WERI-Rb-1 (cell line): ENCODE measurements at regions not wholly inside any gene's neighbourhood (a gene's known extent, or its start where the extent isn't known, plus 50 kb on each side); places are given as distances from the start of the nearest gene placed in this dataset.

Experiments
- DNase-seq: peaks from one replicate; pipeline ENCODE4 v3.0.0-alpha.2; 2020
- H3K27ac ChIP-seq: fragments of 250-450 bp; sonication (Bioruptor Pico); 2 replicates; pipeline ENCODE4 v1.5.1; 2020; ENCODE audit warnings: mild to moderate bottlenecking, moderate library complexity
- H3K27me3 ChIP-seq: fragments of 250-450 bp; sonication (Bioruptor Pico); 2 replicates; pipeline ENCODE4 v1.5.1; 2021; ENCODE audit warnings: mild to moderate bottlenecking, low read depth, moderate library complexity; ENCODE audit not compliant: insufficient read depth, severe bottlenecking
- H3K36me3 ChIP-seq: fragments of 250-450 bp; sonication (Bioruptor Pico); 2 replicates; pipeline ENCODE4 v1.5.1; 2020; ENCODE audit warnings: mild to moderate bottlenecking, moderate library complexity
- H3K4me3 ChIP-seq: 2 replicates; pipeline ENCODE4 v1.5.1; 2011; ENCODE audit warnings: low read depth, mild to moderate bottlenecking, control low read depth, low read length
- H3K9me3 ChIP-seq: fragments of 250-450 bp; sonication (Bioruptor Pico); 2 replicates; pipeline ENCODE4 v1.5.1; 2021; ENCODE audit warnings: mild to moderate bottlenecking, moderate library complexity; ENCODE audit not compliant: severe bottlenecking
- CTCF ChIP-seq: IDR thresholded peaks from 2 replicates; pipeline ENCODE4 v1.5.1; 2011; ENCODE audit warnings: low read depth, mild to moderate bottlenecking, control low read depth, inconsistent platforms, low read length

GRCh38 chr2:898319-898718 lies 52.3 kb upstream of the SNTG2 start:
- peak; percentile 52 for DNase-seq
- no peaks in the 10 kb centered on the region for H3K27me3 ChIP-seq
- no peak overlapping the region for H3K27ac ChIP-seq
- peak; percentile 83 for TF ChIP-seq CTCF
- no peaks in the 10 kb centered on the region for H3K9me3 ChIP-seq
- H3K4me3 ChIP-seq = no peak overlapping the region
- no peaks in the 10 kb centered on the region for H3K36me3 ChIP-seq

- no peak for TF ChIP-seq CTCF
- H3K4me3 ChIP-seq = no peak overlapping the region
- no peaks in the 10 kb centered on the region for H3K27me3 ChIP-seq
- no peaks in the 10 kb centered on the region for H3K9me3 ChIP-seq
- no peak for DNase-seq
- no peak overlapping the region for H3K27ac ChIP-seq
- H3K36me3 ChIP-seq = no peaks in the 10 kb centered on the region
These were observed 53.6 kb upstream of the SNTG2 start for GRCh38 chr2:897091-897490.

- Histone ChIP-seq H3K36me3 (no peaks in the 10 kb centered on the region), H3K9me3 (no peaks in the 10 kb centered on the region), H3K27me3 (no peaks in the 10 kb centered on the region), H3K27ac (no peak overlapping the region), H3K4me3 (no peak overlapping the region)
- TF ChIP-seq CTCF = no peak
- DNase-seq = peak; percentile 70
These were observed 57.3 kb upstream of the SNTG2 start for GRCh38 chr2:893311-893710.

- Histone ChIP-seq H3K4me3 (no peak overlapping the region), H3K36me3 (no peaks in the 10 kb centered on the region), H3K27ac (no peak overlapping the region), H3K9me3 (no peaks in the 10 kb centered on the region), H3K27me3 (no peaks in the 10 kb centered on the region)
- DNase-seq = no peak
- no peak for TF ChIP-seq CTCF
These were observed 57.8 kb upstream of the SNTG2 start for GRCh38 chr2:892892-893291.

DNA sequence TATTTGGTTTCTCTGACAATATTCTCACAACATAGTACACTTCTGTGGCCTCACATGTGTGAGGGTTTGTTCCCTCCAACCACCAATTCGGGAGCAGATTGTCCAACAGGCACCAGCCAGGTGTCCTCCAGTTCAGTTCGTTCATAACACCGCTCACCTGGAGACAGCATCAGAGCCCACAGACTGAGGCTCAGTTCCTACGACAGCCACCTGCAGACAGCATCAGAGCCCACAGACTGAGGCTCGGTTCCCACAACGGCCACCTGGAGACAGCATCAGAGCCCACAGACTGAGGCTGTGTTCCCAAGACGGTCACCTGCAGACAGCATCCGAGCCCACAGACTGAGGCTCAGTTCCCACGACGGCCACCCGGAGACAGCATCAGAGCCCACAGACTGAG lies 58.2 kb upstream of the SNTG2 start:
- H3K4me3 ChIP-seq = no peak overlapping the region
- H3K27me3 ChIP-seq = no peaks in the 10 kb centered on the region
- no peak for TF ChIP-seq CTCF
- no peaks in the 10 kb centered on the region for H3K9me3 ChIP-seq
- no peak for DNase-seq
- H3K27ac ChIP-seq = no peak overlapping the region
- H3K36me3 ChIP-seq = no peaks in the 10 kb centered on the region

- no peak for DNase-seq
- H3K27me3 ChIP-seq = no peaks in the 10 kb centered on the region
- H3K9me3 ChIP-seq = no peaks in the 10 kb centered on the region
- H3K4me3 ChIP-seq = no peak overlapping the region
- no peaks in the 10 kb centered on the region for H3K36me3 ChIP-seq
- no peak overlapping the region for H3K27ac ChIP-seq
- no peak for TF ChIP-seq CTCF
These were observed 58.9 kb upstream of the SNTG2 start for GRCh38 chr2:891734-892133.
